NCI-H526 (cell line): ENCODE measurements at regions not wholly inside any gene's neighbourhood (a gene's known extent, or its start where the extent isn't known, plus 50 kb on each side); places are given as distances from the start of the nearest gene placed in this dataset.
"Not testable (repeated sequence)": the region's sequence is repeated elsewhere in the genome, so short reads cannot be mapped to it uniquely, and the experiment has no call there.

Source experiments
- DNase-seq, 2 experiments: peaks; one replicate each; lab custom pipeline; 2025; lab: John Stamatoyannopoulos, UW

DNA sequence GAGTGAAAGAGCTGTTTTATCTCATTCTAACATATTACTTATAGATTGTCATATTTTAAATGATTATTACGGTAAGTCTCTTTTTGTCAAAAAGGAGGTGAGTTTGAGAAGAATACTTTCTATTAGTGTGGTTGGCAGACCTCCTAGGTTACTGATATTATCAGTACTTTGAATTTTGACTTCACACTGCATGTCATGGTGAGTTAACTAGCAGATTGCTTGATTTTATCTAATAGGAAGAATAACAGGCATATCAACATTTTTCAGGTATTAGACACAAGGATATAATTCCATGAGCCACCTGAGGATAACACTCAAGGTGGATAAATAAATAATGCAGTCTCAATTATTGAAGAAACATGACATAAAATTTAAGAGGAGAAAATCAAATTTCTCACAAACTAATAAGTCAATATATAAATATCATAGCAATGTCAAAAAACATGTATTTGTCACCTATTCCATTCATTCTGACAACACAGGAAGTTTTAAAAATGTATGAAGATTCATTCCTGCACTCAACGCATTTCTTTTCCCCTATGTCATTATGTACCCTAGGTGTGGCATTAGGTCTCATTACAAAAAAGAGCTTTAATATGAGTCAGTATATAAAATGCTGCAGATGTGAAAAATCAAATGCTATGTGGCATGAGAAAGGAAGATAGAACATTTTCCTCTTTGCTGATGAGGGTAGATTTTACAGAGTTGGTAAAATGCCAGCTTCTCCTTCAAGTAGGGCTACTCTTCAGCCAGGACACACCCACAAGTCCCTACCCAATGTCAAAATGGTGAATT is 1621.6 kb downstream of the REEP3 start:
- DNase-seq: no peak

DNA sequence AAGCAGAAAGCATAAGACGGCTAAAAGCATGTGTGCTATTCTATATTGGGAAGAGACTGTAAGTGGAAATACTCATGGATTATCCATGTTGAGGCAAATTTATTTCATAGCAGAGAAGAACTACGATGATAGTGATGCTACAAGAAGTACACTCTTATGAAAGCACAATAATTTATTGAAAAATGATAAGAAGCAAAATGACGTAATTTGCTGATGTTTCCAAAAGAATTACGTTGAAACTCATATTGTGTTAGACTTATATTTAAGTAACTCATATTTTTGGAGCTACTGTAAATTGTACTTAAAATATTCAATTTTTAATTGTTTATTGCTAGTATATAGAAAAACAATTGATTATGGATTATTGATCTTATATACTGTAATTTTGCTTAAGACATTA is 1622.5 kb downstream of the REEP3 start:
- DNase-seq: no peak

DNA sequence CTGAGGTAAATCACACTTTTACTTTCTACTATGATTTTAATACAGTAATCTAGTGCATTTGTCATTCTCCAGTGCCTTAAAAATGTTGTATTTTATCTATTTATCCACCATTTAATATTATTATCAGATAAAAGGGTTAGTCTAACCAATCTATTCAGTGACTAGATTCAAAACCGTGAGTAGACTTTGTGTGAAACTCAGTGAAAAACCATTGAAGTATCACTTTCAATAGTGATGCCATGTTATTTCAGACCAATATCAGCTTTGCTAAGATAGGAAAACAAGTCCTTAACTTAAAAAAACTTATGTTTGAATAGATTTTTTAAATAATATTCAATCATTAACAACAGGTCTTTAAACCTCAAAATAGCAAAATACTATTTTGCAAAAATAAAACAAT is 1628.7 kb downstream of the REEP3 start:
- no peak for DNase-seq

DNA sequence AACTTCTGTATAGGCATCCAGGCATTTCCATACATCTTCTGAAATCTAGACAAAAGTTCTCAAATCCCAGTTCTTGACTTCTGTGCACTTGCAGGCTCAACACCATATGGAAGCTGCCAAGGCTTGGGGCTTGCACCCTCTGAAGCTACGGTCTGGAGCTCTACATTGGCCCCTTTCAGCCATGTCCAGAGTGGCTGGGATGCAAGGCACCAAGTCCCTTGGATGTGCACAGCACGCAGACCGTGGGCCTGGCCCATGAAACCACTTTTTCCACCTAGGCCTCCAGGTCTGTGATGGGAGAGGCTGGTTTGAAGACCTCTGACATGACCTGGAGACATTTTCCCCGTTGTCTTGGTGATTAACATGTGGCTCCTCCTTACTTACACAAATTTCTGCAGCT is 1645.1 kb downstream of the REEP3 start:
- DNase-seq: no peak

DNA sequence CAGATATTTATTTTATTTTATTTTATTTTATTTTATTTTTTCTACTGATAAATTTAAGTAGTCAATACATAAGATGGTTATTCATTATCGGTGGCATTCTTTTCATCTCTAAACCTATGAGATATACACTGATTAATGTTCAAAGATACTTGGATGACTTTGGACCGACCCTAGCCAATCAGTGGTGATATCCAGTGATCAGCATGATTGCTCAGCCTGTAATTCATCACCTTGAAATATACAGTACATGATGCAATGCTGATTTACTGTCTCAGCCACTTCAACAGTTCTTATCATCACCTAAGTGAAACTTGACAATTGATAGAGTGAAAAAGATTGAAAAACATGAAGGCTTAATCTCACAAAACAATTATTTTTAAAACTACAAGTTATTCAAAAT is 1651.0 kb downstream of the REEP3 start:
- DNase-seq: no peak

DNA sequence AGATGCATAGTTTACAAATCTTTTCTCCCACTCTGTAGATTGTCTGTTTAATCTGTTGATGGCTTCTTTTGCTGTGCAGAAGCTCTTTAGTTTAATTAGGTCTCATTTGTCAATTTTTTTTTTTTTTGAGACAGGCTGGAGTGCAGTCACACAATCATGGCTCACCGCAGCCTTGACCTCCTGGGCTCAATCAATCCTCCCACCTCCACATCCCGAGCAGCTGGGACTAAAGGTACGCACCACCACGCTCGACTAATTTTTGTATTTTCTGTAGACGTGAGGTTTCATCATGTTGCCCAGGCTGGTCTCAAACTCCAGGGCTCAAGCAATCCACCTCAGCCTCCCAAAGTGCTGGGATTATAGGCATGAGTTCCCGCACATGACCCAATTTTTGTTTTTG is 1655.8 kb downstream of the REEP3 start:
- DNase-seq: no peak

DNA sequence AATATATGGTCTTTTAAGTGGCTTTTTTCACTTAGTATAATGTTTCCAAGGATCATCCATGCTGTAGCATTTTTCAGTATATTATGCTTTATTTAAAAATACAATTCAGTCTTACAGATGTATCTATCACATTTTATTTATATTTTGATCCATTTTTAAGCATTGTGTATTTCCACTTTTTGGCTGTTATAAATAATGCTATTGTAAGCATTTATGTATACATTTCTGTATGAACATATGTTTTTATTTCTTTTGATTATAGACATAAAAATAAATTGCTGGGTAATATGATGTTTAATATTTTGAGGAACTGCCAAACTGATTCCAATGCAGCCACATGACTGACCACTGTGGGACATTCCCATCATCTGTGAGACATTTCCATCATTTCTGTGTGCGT is 1662.0 kb downstream of the REEP3 start:
- no peak for DNase-seq

DNA sequence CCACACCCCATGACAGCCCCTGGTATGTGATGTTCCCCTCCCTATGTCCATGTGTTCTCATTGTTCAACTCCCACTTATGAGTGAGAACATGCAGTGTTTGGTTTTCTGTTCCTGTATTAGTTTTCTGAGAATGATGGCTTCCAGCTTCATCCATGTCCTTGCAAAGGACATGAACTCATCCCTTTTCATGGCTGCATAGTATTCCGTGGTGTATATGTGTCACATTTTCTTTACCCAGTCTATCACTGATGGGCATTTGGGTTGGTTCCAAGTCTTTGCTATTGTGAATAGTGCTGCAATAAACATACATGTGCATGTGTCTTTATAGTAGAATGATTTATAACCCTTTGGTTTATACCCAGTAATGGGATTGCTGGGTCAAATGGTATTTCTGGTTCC is 1665.5 kb downstream of the REEP3 start:
- DNase-seq: not testable (repeated sequence)

DNA sequence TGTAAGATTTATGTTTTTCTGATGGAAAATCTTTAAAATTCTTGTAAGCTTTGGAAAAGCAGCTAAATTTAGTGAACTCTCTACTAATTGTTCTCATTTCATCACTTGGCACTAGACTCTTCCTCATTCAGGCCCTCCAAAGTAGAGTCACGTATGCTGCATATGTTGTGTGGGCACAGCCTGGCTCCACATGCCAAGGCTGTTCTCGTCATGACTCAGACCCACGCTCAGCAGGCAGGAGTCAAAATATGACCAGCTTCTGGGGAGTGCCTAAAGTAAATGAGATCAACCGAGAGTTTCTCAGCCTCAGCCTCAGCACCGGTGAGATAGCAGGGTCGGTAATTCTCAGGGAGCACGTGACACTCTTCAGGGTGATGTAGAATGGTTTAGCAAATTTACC is 1672.9 kb downstream of the REEP3 start:
- no peak for DNase-seq

DNA sequence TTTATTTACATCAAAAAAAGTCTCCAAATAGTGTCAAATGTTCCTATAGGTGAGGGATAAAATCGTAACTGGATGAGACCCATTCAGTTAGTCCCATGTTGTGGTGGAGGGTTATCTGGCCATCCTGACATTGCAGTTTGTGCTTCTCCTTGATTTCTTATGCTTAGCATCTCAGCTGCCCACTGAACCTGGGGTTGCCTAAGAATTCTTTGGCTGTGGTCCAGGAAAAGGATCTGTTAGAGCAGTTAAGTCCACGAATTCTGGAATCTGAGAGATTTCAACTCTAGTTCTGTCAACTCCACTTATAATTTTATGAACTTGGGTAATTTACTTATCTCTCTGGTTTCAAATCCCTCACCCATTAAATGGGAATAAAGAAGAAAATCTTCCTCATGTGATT is 1673.4 kb downstream of the REEP3 start:
- DNase-seq: no peak

DNA sequence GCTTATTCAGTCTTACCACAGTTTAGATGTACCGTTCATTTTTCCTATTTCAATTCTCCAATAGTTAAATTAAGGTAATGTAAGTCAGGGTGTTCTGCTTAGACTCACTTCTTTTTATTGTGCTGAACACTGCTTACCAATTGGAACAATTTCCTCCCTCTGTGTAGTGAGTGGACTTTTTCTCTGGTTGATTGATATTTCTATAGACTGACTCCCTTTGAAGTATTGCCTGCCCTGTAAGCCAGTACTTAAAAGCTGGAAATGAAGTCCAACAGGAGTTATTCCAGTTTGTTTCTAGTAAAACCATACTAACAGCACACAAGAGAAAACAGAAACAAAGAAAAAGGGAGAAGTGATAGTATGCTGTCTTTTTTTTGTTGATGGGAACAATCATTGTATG is 1674.9 kb downstream of the REEP3 start:
- DNase-seq: no peak

DNA sequence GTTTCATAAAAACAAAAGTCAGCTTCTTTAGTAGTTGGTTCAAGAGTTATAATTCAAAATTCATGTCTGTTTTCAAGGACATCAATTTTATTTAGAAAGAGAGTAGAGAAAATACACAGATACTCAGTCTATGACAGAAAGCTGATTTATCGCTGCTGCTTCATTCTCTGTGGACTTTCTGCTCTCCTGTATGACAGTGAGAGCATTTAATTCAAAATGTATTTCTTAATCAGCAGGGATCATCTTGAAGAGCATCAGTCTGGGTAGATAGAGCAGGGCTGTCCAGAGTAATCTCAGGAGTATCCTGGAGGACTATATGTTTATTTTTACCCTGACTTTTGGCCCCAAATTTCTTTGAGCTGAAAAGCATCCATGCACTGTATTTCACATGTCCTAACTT is 1676.7 kb downstream of the REEP3 start:
- DNase-seq: no peak

DNA sequence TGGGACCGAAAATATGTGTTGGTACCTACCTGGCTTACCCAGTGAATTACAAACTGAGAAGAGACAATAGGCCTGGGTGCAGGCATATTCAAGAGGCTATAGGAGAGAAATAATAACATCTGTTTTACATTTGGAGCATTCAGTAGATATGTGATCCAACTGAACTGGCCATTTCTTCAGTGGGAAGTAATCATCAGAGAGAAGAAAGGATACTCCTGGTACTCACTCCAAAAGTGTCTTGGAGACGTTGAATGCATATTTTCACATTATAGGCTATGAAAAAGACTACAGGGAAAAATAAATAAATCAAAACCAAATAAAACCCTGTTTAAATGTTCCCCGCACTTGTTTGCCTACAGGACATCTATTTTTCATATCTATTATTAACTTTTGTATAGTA is 1680.3 kb downstream of the REEP3 start:
- DNase-seq: no peak

DNA sequence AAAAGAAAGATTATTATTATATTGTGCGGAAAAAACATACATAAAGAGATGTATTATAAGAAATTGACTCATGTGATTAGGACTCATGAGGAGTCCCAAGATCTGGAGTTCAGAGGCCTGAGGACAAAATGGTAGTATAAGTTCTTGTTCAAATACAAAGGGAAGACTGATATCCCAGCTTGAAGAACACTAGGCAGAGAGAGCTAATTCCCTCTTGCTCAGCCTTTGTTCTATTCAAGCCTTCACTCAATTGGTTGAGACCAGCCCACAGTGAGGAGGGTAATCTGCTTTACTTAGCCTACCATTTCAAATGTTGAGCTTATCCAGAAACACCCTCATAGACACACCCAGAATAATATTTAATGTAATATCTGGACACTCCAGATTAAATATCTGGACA is 1683.8 kb downstream of the REEP3 start:
- no peak for DNase-seq

DNA sequence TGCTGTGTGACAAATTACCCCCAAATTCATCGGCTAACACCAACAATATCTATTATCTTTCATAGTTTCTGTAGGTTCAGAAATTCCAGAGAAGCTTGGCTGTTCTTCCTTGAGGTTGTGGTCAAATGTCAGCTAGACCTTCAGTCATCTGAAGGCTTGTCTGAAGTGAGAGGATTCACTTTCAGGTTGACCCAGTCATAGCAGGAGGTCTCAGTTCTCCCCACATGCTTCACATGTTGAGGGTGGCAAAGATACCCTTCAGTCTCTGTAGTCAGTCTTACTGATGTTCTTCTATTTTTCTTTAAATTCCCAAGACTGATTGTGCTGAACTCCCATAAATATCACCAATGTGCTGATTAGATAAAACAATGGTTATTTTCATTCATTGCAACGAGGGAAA is 1692.0 kb downstream of the REEP3 start:
- no peak for DNase-seq

DNA sequence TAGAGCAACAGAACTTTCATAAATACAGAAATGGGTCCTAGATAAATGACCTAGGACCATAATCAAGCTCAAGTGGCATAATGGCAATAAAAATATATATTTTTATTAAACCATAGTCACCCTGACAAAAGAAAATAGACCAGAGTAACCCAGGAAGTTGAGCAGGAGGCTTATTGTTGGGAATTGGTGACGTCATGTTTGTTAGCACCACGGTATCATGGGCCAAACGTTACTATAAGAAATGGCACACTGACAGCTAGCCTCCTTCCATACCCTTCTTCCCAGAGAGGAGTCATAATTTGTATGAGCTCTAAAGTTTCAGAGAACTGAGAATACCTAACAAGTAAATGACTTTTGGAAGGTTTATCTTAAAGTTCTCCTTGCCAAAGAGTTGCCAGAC is 1698.2 kb downstream of the REEP3 start:
- no peak for DNase-seq

DNA sequence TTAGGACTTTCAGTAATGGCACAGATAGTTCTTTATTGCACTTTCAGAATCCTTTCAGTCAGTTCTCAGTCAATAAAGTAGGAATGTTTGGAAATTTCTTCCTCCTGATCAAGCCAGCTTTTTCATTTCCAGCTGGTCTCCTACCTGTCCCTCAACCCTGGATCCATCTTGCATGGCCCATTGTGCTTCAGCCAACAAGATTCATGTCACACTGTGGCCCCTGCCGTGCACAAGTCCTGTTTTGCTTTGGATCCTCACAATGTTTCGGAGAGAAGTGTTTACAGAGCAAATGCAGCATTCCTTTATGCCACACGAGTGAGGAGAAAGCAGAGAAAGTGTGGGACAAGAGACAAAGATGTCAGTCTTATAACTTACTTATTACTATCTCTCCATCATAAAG is 1694.7 kb upstream of the LRRTM3 start:
- no peak for DNase-seq

DNA sequence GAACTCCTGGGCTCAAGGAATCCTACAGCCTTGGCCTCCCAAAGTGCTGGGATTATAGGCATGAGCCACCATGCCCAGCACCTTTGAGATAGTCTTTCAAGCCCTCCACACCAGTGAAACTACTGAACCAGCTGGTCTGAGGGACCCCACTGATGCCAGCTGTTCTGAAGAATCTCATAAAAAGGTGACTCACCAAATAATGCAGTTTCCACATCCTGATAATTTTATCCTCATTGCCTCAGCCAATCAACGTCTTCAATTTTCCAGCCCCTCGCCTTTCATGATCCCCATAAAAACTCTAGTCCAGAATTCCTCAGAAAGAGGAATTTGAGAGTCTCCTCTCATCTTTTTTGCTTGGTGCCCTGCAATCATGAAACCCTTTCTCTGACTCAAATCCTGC is 1691.6 kb upstream of the LRRTM3 start:
- no peak for DNase-seq

DNA sequence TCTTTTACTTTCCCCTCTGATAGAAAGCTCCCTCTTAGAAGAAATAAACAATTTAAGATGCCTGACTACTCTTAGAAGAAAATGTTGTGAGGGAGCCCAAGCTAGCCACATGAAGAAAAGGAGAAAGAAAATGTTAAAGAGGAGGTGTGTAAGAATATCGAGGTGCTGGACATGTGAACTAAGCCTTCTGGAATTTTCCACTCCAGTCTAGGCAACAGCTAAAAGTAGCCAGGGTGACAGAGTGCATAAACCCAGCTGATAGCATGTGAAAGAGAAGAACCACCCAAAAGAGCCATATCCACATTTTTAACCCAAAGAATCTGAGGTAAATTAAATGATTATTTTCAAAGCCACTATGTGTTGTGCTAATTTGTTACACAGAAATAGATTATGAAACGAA is 1690.6 kb upstream of the LRRTM3 start:
- no peak for DNase-seq

DNA sequence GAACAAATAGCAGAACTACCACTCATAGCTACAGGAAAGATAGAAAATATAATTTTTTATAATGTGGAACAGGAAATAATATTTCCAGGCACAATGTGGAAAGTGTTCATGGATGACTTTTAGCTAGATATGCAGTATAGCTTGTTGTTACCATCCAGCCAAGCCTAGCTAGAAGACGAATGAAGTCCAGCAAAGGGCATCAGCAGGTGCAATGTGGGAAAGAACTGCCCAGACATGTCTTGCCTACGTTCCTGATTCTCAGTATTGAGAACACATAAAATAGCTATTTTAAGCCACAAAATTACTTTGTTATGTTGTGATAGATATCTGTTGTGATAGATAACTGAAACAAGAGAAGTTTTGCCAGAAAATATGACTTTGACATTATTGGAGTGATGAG is 1690.0 kb upstream of the LRRTM3 start:
- no peak for DNase-seq

DNA sequence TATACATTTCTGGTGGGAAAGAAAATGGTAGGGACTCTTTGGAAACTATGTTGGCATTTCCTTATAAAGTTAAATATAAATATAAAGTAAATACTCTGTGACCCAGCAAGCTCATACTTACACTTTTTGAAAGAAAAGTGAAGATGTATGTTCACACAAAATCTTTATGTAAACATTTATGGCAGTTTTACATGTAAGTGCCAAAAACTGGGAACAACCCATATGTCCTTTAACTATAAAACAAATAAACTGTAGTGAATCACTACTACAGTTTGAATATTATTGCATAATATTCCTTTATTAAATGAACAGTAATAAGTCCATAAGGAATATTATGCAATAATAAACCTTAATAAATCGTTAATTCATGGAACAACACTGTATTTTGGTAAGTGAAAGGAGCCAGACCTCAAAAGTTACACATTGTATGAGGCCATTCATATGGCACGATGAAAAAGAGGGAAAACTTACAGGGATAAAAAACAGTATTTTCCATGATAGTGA is 1660.3 kb upstream of the LRRTM3 start:
- no peak for DNase-seq

DNA sequence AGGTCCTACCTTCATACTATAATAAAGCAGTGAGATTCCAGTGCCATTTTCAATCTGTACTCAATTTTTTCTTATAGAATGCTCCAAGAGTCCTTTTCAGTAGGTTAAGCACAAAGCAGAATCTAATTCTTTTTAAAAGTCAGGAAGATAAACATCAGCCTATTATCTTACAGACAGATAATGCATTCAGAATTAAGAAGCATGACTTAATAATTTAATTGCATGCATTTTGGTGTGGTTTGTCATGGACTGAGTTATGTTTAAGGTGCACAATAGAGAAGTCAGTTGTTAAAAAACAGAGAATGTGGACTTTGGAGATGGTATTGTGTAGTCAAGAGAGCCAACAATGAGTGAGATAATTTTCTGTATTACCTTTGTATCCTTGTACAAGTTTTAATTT is 1656.3 kb upstream of the LRRTM3 start:
- not testable (repeated sequence) for DNase-seq

DNA sequence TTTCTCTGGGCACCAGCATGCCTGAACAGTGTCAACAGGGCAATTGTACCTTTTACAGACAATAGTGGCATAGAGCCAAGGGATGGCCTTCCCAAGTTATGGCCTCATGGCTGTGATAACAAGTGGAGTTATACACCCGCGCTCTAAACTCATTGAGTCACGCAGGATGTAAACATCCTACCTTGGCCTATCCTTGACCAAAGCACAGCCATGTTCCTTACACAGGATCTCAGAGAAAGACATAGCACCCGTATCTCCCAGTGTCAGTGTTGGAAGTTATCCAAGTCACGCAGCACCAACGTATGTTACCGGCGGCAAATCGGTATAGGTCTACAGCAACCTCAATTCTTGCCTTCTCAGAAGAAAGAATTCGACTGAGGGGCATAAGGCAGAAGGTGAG is 1654.9 kb upstream of the LRRTM3 start:
- DNase-seq: no peak

DNA sequence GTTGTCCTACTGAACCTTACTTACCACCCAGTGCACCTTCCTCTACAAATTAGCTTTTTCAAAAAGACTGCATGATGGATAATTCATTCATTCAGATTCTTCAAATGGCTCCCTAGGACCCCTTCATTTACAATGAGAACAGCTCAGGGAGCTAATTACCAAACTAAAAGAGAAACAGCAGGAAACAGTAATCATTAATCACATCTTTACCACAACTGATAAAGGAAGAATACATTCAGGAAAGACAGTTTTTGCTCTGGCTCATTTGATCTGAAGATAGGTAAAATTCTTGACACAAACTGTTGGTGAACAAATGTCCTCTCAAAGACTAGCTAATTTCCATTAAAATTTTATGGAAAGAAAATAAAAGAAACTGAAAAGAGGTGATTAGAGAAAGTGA is 1652.7 kb upstream of the LRRTM3 start:
- DNase-seq: no peak
